Activated naive CD4-positive, alpha-beta T cell treated with anti-CD3 and anti-CD28 coated beads, Interleukin-2, amount 50 U/mL, for 24 hours (primary cell): ENCODE measurements at regions not wholly inside any gene's neighbourhood (a gene's known extent, or its start where the extent isn't known, plus 50 kb on each side); places are given as distances from the start of the nearest gene placed in this dataset.

ENCODE experiments used
- H3K27ac Mint-ChIP-seq: one replicate; pipeline ENCODE4 v1.8.0; 2021; ENCODE audit warnings: mild to moderate bottlenecking, mixed read lengths
- H3K27me3 Mint-ChIP-seq: one replicate; pipeline ENCODE4 v1.8.0; 2021; ENCODE audit warnings: mixed read lengths
- H3K36me3 Mint-ChIP-seq: one replicate; pipeline ENCODE4 v1.8.0; 2021; ENCODE audit warnings: mixed read lengths
- H3K4me1 Mint-ChIP-seq: one replicate; pipeline ENCODE4 v1.8.0; 2021; ENCODE audit warnings: mixed read lengths
- H3K4me3 Mint-ChIP-seq: one replicate; pipeline ENCODE4 v1.8.0; 2021; ENCODE audit warnings: mild to moderate bottlenecking, mixed read lengths
- H3K9me3 Mint-ChIP-seq: one replicate; pipeline ENCODE4 v1.8.0; 2021; ENCODE audit warnings: mixed read lengths

GRCh38 chrX:39903937-39904336, 193.8 kb downstream of the BCOR start:
- peaks cover 4% of the 10 kb centered on the region for H3K4me1 Mint-ChIP-seq
- H3K4me3 Mint-ChIP-seq: no peak overlapping the region
- H3K27ac Mint-ChIP-seq: no peak overlapping the region
- no peaks in the 10 kb centered on the region for H3K9me3 Mint-ChIP-seq
- H3K36me3 Mint-ChIP-seq: no peaks in the 10 kb centered on the region
- no peaks in the 10 kb centered on the region for H3K27me3 Mint-ChIP-seq

- Mint-ChIP-seq H3K27me3 (no peaks in the 10 kb centered on the region), H3K4me1 (peaks cover 4% of the 10 kb centered on the region), H3K4me3 (no peak overlapping the region), H3K9me3 (no peaks in the 10 kb centered on the region), H3K27ac (no peak overlapping the region), H3K36me3 (no peaks in the 10 kb centered on the region)
These were observed 192.8 kb downstream of the BCOR start for GRCh38 chrX:39904816-39905537.

GRCh38 chrX:39905538-39905891, 192.2 kb downstream of the BCOR start:
- no peak overlapping the region for H3K27ac Mint-ChIP-seq

DNA sequence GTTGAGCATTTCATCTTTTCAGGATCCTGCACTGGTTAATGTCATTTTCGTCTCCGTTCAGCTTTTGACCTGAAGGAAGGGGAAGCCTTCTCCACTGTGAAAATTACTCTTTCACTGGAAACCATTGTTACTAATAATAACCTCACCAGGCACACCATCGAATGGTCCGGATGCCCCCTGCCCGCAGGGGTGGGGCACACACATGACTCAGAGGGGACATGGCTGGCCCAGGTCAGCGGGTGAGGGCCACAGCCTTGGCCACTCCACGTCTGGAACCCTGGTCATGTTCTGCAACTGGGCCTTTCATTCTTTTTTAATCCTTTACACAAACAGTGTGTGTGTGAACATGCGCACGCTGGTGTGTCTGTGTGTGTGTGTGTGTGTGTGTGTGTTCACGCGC, 191.8 kb downstream of the BCOR start:
- Mint-ChIP-seq H3K27ac (no peak overlapping the region), H3K9me3 (no peaks in the 10 kb centered on the region), H3K27me3 (no peaks in the 10 kb centered on the region), H3K4me3 (no peak overlapping the region), H3K4me1 (peaks cover 4% of the 10 kb centered on the region), H3K36me3 (no peaks in the 10 kb centered on the region)

More at GRCh38 chrX:39905538-39905891, 192.2 kb downstream of the BCOR start:
- Mint-ChIP-seq H3K9me3 (no peaks in the 10 kb centered on the region), H3K4me1 (peaks cover 4% of the 10 kb centered on the region), H3K36me3 (no peaks in the 10 kb centered on the region), H3K4me3 (no peak overlapping the region), H3K27me3 (no peaks in the 10 kb centered on the region)

DNA sequence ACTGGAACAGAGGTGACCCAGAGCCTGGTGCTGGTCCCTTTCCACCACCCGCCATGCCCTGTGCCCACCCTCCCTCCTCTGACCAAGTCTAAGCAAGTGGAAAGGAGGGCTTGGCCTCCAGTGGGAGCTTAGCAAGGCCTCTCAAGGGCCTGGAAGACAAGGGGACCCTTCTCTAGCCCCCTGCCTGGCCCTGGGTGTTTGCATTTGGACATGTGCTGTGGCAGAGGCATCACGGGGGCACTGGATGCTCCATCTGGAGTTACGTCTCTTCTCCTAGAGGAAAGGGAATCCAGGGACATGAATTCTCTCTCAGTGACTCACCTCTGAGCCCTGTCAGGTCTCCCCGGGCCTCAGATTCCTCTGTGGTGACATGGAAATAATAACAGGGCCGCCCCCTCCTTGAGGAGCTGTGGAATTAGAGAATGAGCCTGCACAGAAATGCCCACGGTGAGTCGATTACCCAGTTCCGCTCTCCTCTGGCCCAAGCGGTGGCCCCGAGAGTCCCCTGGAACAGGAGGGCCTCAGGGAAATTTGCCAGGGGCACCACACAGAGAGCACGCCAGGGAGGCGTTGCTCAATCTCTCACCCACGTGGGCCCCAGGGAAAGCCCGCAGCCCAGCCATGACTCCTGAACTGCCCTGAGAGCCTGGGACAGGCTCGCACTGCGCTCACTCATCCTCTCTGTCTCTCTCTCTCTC, 189.6 kb downstream of the BCOR start:
- no peak overlapping the region for H3K4me3 Mint-ChIP-seq
- H3K9me3 Mint-ChIP-seq: no peaks in the 10 kb centered on the region
- no peaks in the 10 kb centered on the region for H3K27me3 Mint-ChIP-seq
- no peak overlapping the region for H3K27ac Mint-ChIP-seq
- H3K36me3 Mint-ChIP-seq: no peaks in the 10 kb centered on the region
- H3K4me1 Mint-ChIP-seq: peaks cover 4% of the 10 kb centered on the region

DNA sequence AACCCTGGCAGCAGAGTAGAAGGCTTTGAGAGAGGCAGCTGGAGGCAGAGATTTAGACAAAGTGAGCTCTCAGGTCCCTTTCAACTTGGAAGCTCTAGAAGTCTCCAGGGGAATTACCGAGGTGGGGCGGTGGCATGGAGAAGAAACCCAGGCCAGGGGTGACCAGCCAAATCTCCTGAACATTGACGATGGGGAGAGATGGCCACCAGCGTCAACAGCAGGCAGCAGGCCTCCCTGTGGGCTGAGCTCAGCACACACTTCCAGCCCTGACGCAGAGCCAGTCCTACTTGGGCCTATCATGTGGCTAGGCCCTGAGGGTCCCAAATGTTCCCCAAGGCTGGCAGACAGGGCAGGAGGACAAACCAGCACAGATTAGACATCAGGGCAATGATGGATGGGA, 187.8 kb downstream of the BCOR start:
- H3K4me3 Mint-ChIP-seq: no peak overlapping the region
- no peaks in the 10 kb centered on the region for H3K36me3 Mint-ChIP-seq
- no peaks in the 10 kb centered on the region for H3K27me3 Mint-ChIP-seq
- H3K9me3 Mint-ChIP-seq: no peaks in the 10 kb centered on the region
- no peaks in the 10 kb centered on the region for H3K4me1 Mint-ChIP-seq
- H3K27ac Mint-ChIP-seq: no peak overlapping the region

GRCh38 chrX:39910651-39911050, 187.1 kb downstream of the BCOR start:
- no peaks in the 10 kb centered on the region for H3K4me1 Mint-ChIP-seq
- H3K9me3 Mint-ChIP-seq: no peaks in the 10 kb centered on the region
- no peaks in the 10 kb centered on the region for H3K27me3 Mint-ChIP-seq
- no peak overlapping the region for H3K4me3 Mint-ChIP-seq
- no peaks in the 10 kb centered on the region for H3K36me3 Mint-ChIP-seq
- no peak overlapping the region for H3K27ac Mint-ChIP-seq

- Mint-ChIP-seq H3K4me1 (no peaks in the 10 kb centered on the region), H3K9me3 (no peaks in the 10 kb centered on the region), H3K27ac (peak overlapping the region; percentile 62), H3K27me3 (no peaks in the 10 kb centered on the region), H3K4me3 (no peak overlapping the region), H3K36me3 (no peaks in the 10 kb centered on the region)
These were observed 186.4 kb downstream of the BCOR start for GRCh38 chrX:39911278-39911897.

DNA sequence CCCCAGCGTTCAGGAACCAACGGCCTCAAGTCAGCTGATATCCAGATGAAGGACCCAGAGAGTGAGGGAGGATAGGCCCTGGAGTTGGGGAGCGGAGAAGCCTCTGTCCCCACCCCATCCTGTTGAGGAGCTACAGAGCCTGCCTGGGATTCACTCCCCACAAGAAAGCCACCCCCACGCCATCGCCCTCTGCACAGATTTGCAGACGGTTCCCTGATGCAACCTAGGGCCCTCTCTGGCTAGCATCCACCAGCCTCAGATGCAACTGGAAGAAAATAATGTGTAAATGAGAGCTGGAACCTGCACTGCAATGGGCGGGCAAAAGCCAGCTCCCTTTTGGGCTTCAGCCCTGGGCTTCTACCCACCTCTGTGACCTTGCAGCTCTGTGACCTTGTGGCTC, 185.6 kb downstream of the BCOR start:
- H3K27me3 Mint-ChIP-seq: no peaks in the 10 kb centered on the region
- no peaks in the 10 kb centered on the region for H3K9me3 Mint-ChIP-seq
- H3K36me3 Mint-ChIP-seq: no peaks in the 10 kb centered on the region
- H3K4me1 Mint-ChIP-seq: no peaks in the 10 kb centered on the region
- no peak overlapping the region for H3K27ac Mint-ChIP-seq
- no peak overlapping the region for H3K4me3 Mint-ChIP-seq

DNA sequence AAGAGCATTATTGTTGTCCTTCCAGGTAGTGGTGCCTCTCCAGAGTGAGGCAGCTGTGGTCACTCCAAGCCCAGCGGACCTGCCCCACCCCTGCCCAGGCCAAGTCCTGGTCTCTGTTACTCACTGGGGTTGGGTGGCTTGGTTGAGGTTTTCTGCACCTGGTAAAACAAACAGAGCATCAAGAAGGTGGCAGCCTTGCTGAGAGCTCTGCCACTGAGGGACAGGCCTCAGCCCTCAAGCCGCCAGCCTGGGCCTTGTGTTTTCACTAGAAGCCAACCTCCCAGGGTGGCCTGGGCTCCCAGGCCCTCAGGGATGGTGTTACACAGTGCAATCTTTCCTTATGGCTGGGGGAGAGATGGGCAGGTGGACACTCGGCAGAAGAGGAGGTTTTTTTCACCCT, 182.7 kb downstream of the BCOR start:
- no peaks in the 10 kb centered on the region for H3K27me3 Mint-ChIP-seq
- no peaks in the 10 kb centered on the region for H3K9me3 Mint-ChIP-seq
- no peak overlapping the region for H3K4me3 Mint-ChIP-seq
- H3K4me1 Mint-ChIP-seq: no peaks in the 10 kb centered on the region
- H3K36me3 Mint-ChIP-seq: no peaks in the 10 kb centered on the region
- no peak overlapping the region for H3K27ac Mint-ChIP-seq

DNA sequence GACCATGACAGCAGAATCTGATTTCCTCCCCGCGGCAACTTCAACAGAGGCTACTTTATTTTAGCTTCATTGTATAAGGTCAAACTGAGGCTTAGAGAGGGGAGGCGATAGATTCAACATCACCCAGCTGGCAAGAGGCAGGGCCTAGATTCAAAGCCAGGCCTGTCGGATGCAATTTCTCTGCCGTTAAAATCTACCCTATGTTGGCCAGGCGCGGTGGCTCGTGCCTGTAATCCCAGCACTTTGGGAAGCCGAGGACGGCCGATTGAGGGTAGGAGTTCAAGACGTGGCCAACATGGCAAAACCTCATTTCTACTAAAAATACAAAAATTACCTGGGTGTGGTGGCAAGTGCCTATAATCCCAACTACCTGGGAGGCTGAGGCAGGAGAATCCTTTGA, 182.2 kb downstream of the BCOR start:
- no peaks in the 10 kb centered on the region for H3K4me1 Mint-ChIP-seq
- no peaks in the 10 kb centered on the region for H3K27me3 Mint-ChIP-seq
- H3K27ac Mint-ChIP-seq: no peak overlapping the region
- no peak overlapping the region for H3K4me3 Mint-ChIP-seq
- H3K9me3 Mint-ChIP-seq: no peaks in the 10 kb centered on the region
- no peaks in the 10 kb centered on the region for H3K36me3 Mint-ChIP-seq

DNA sequence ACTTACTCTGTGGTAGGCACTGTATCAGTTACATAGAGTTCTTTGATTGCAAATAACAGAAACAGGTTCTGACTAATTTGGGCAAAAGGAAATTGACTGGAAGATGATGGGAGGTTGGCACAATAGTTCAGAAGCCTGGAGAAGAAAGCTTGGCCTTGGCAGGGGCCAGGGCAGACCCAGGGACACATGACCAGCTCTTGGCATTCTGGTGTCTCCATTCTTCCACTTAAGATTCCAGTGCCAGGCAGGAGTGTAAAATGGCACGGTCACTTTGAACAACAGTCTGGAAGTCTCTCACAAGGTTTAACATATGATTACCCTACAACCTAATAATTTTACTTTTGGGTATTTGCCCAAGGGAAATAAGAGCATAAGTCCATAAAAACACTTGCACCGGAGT, 175.9 kb downstream of the BCOR start:
- Mint-ChIP-seq H3K36me3 (no peaks in the 10 kb centered on the region), H3K4me3 (no peak overlapping the region), H3K27ac (no peak overlapping the region), H3K4me1 (no peaks in the 10 kb centered on the region), H3K27me3 (no peaks in the 10 kb centered on the region), H3K9me3 (no peaks in the 10 kb centered on the region)

DNA sequence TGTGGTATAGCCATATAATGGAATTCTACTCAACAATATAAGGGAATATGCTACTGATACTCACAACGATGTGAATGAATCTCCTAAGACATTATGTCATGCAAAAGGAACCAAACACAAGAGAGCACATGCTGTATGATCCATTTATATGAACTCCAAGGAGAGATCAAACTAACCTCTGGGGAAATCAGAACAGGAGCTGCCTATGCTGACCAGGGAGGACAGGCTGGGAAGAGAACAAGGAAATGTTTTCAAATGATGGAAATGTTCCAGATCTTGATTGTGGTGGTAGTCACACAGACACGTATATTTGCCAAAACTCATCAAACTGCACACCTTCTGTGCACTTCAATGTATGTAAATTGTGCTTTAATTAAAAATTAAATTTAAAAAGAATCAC, 175.3 kb downstream of the BCOR start:
- Mint-ChIP-seq H3K27me3 (no peaks in the 10 kb centered on the region), H3K9me3 (no peaks in the 10 kb centered on the region), H3K36me3 (no peaks in the 10 kb centered on the region), H3K4me1 (no peaks in the 10 kb centered on the region), H3K4me3 (no peak overlapping the region), H3K27ac (peak overlapping the region; percentile 65)

DNA sequence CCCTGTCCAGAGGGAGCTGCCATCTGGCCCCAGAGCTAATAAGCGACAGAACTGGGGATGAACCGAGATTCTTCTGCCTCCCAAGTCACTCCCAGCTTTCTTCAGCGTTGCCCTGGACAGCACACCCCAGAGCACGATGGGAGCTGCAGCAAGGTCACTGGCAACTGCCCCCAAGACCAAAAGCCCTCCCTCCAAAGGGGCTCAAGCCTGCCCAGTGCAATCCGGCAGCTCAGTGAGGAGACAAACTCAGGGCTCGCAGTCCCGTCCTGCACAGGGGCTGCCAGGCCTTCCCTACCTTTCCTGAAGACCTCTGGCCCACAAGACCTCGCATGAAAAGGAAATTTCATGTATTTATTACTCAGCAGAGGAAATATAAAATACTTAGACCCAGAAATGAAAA, 174.8 kb downstream of the BCOR start:
- Mint-ChIP-seq H3K27me3 (no peaks in the 10 kb centered on the region), H3K4me1 (no peaks in the 10 kb centered on the region), H3K4me3 (no peak overlapping the region), H3K9me3 (no peaks in the 10 kb centered on the region), H3K36me3 (no peaks in the 10 kb centered on the region), H3K27ac (no peak overlapping the region)

GRCh38 chrX:39927380-39927779, 170.4 kb downstream of the BCOR start:
- no peaks in the 10 kb centered on the region for H3K27me3 Mint-ChIP-seq
- no peak overlapping the region for H3K4me3 Mint-ChIP-seq
- no peaks in the 10 kb centered on the region for H3K9me3 Mint-ChIP-seq
- no peak overlapping the region for H3K27ac Mint-ChIP-seq
- H3K36me3 Mint-ChIP-seq: no peaks in the 10 kb centered on the region
- H3K4me1 Mint-ChIP-seq: no peaks in the 10 kb centered on the region

DNA sequence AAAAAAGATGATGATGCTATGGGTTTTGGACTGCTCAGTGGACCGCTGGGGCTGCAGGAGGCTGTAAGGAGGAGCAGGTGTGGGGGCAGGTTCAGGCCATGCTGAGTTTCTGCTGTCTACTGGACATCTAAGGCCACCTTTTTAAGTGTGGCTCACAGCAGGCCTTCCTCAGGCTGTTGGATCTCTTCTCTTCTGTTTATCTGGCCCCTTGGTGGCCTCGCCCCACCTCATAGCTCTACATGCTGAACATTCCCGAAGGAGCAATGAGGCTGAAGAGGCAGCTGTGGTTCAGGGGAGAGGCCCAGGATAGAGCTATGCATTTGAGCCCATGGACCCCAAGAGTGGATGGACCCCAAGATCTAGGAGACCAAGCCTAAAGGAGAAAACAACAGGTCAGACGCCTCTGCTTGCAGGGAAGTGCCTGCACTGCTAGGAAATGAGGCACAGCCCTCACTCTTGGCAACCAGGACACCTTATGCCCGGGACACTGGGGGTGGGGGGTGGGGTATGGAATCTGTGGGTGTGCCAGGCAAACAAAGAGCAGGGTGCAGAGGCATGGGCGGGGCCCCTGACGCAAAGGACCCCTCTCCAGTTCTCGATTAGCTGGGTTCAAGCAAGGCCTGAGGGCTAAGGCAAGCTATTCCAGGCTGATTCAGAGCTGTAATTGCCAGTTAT, 168.9 kb downstream of the BCOR start:
- Mint-ChIP-seq H3K27ac (peak overlapping the region; percentile 35), H3K4me3 (no peak overlapping the region), H3K9me3 (no peaks in the 10 kb centered on the region), H3K4me1 (no peaks in the 10 kb centered on the region), H3K27me3 (no peaks in the 10 kb centered on the region), H3K36me3 (no peaks in the 10 kb centered on the region)
